Activated T-cell treated with anti-CD3 and anti-CD28 coated beads for 24 hours (primary cell): ENCODE measurements at regions not wholly inside any gene's neighbourhood (a gene's known extent, or its start where the extent isn't known, plus 50 kb on each side); places are given as distances from the start of the nearest gene placed in this dataset.

Experiments used
- DNase-seq: peaks from one replicate; pipeline ENCODE4 v3.0.0-alpha.2; 2020; ENCODE audit warnings: low read depth

GRCh38 chr10:129371541-129371940, 95.5 kb upstream of the MGMT start:
- DNase-seq = no peak

GRCh38 chr10:129372172-129372571, 94.9 kb upstream of the MGMT start:
- DNase-seq = no peak

- no peak for DNase-seq
These were observed 93.8 kb upstream of the MGMT start for GRCh38 chr10:129373231-129373630.

- DNase-seq = no peak
These were observed 93.3 kb upstream of the MGMT start for GRCh38 chr10:129373718-129374117.

- no peak for DNase-seq
These were observed 91.9 kb upstream of the MGMT start for GRCh38 chr10:129375171-129375570.

- no peak for DNase-seq
These were observed 91.1 kb upstream of the MGMT start for GRCh38 chr10:129375912-129376311.

GRCh38 chr10:129380279-129380678, 86.8 kb upstream of the MGMT start:
- no peak for DNase-seq

GRCh38 chr10:129381741-129382140, 85.3 kb upstream of the MGMT start:
- no peak for DNase-seq

GRCh38 chr10:129382401-129382800, 84.6 kb upstream of the MGMT start:
- no peak for DNase-seq

GRCh38 chr10:129383651-129384050, 83.4 kb upstream of the MGMT start:
- no peak for DNase-seq

GRCh38 chr10:129385600-129385999, 81.4 kb upstream of the MGMT start:
- DNase-seq = no peak

- DNase-seq = no peak
These were observed 80.4 kb upstream of the MGMT start for GRCh38 chr10:129386415-129387257.

GRCh38 chr10:129387258-129387525, 79.8 kb upstream of the MGMT start:
- DNase-seq = no peak

GRCh38 chr10:129388435-129388834, 78.6 kb upstream of the MGMT start:
- DNase-seq = no peak

- DNase-seq = no peak
These were observed 77.8 kb upstream of the MGMT start for GRCh38 chr10:129389194-129389593.

GRCh38 chr10:129390147-129390546, 76.9 kb upstream of the MGMT start:
- DNase-seq = no peak

GRCh38 chr10:129390726-129391125, 76.3 kb upstream of the MGMT start:
- DNase-seq = no peak

GRCh38 chr10:129391464-129391863, 75.6 kb upstream of the MGMT start:
- DNase-seq = no peak

GRCh38 chr10:129392855-129393254, 74.2 kb upstream of the MGMT start:
- DNase-seq = no peak

- no peak for DNase-seq
These were observed 73.2 kb upstream of the MGMT start for GRCh38 chr10:129393812-129394211.

GRCh38 chr10:129394518-129395328, 72.3 kb upstream of the MGMT start:
- DNase-seq = no peak

- DNase-seq = no peak
These were observed 70.9 kb upstream of the MGMT start for GRCh38 chr10:129396021-129396722.
